HepG2 (cell line): ENCODE measurements at regions not wholly inside any gene's neighbourhood (a gene's known extent, or its start where the extent isn't known, plus 50 kb on each side); places are given as distances from the start of the nearest gene placed in this dataset.

Experiments used
- NCOA1 ChIP-seq: sonication (generic); formaldehyde crosslinking; IDR thresholded peaks from 2 replicates; pipeline ENCODE4 v1.9.0; 2021; ENCODE audit warnings: missing genetic modification reagents
- SP4 ChIP-seq: sonication (generic); formaldehyde crosslinking; IDR thresholded peaks from 2 replicates; pipeline ENCODE4 v1.8.1; 2023; ENCODE audit warnings: mild to moderate bottlenecking, missing genetic modification reagents

- TF ChIP-seq NCOA1, result no peak
- TF ChIP-seq SP4 (CRISPR knock-in tag), result no peak
Observed at GRCh38 chr7:28891192-28891875, 66.8 kb downstream of the TRIL start.
